ENCODE measurements at regions not wholly inside any gene's neighbourhood (a gene's known extent, or its start where the extent isn't known, plus 50 kb on each side); places are given as distances from the start of the nearest gene placed in this dataset.
"Not testable (repeated sequence)": the region's sequence is repeated elsewhere in the genome, so short reads cannot be mapped to it uniquely, and the experiment has no call there.

DNA sequence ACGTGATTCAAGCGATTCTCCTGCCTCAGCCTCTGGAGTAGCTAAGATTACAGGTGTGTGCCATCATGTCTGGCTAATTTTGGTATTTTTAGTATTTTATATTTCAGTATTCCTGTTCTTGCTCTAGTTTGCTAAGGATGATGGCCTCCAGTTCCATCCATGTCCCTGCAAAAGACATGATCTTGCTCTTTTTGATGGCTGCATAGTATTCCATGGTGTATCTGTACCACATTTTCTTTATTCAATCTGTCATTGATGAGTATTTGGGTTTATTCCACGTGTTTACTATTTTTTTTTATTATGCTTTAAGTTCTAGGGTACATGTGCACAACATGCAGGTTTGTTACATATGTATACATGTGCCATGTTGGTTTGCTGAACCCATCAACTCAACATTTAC is 376.8 kb downstream of the TYW1 start:
- H2BK20ac ChIP-seq (ENCODE audit: low read depth, low read length); H2AK9ac ChIP-seq (replicated peaks; ENCODE audit: low read depth, low read length, poor library complexity); H4K8ac ChIP-seq (ENCODE audit: low read depth in 2 of 2, low read length in 2 of 2); H2AK5ac ChIP-seq (ENCODE audit: low read depth, low read length); CTCF ChIA-PET; H3K9me3 ChIP-seq (ENCODE audit: control insufficient read depth, insufficient read depth, low read length); H2BK120ac ChIP-seq (ENCODE audit: low read depth, low read length); dilution Hi-C loops (cut with HindIII; ENCODE audit: low sequenced_read_pairs, unreplicated experiment); H3K4me2 ChIP-seq (ENCODE audit: low read depth, low read length); H3K27me3 ChIP-seq (ENCODE audit: control insufficient read depth, insufficient read depth, low read length); in situ Hi-C loops (cut with MboI; ENCODE audit: low sequenced_read_pairs); BruUV-seq (replicated peaks); H3K9me1 ChIP-seq (ENCODE audit: insufficient read depth, low read length); H2AFZ ChIP-seq (replicated peaks; ENCODE audit: low read length, poor library complexity); H3K4me3 ChIP-seq (ENCODE audit: insufficient read depth, low read depth, low read length); H4K91ac ChIP-seq (ENCODE audit: insufficient read depth, low read depth, low read length); H3K18ac ChIP-seq (ENCODE audit: low read depth, low read length); H3K23ac ChIP-seq (ENCODE audit: low read depth, low read length); H4K5ac ChIP-seq (ENCODE audit: low read depth, low read length); H3K4ac ChIP-seq (ENCODE audit: low read depth, low read length); ATAC-seq (ENCODE audit: low read depth); H2BK5ac ChIP-seq (ENCODE audit: low read depth, low read length, poor library complexity, severe bottlenecking); intact Hi-C loops (cut with micrococcal nuclease); H3K4me1 ChIP-seq (ENCODE audit: control insufficient read depth, insufficient read depth, low read length); DNase-seq; POLR2A ChIA-PET (ENCODE audit: unreplicated experiment); H3K9ac ChIP-seq (ENCODE audit: low read depth, low read length); H2BK15ac ChIP-seq (ENCODE audit: low read depth, low read length); H3K14ac ChIP-seq (replicated peaks; ENCODE audit: low read depth, low read length); H3K56ac ChIP-seq (ENCODE audit: extremely low read depth, insufficient read depth, low read length); H4K20me1 ChIP-seq (ENCODE audit: insufficient read depth, low read length); H3K79me1 ChIP-seq (ENCODE audit: low read depth in 1 of 2, low read length in 2 of 2); H3K36me3 ChIP-seq (ENCODE audit: control insufficient read depth, insufficient read depth, low read length); H3K27ac ChIP-seq (ENCODE audit: insufficient read depth, low read length): not testable (repeated sequence)
- WGBS, 2 experiments (ENCODE audit: extremely low coverage in 2 of 2, insufficient read length in 1 of 2) = no CpG with 5 or more reads among the region's 3 CpGs

Data from IMR-90 (cell line).